ENCODE measurements at regions not wholly inside any gene's neighbourhood (a gene's known extent, or its start where the extent isn't known, plus 50 kb on each side); places are given as distances from the start of the nearest gene placed in this dataset.

- TF ChIP-seq ZNF610 (tag by site-specific recombination; IDR thresholded peaks at IDR 0.05; ENCODE audit: borderline replicate concordance) (no peak), HOXA7 (CRISPR knock-in tag; IDR thresholded peaks at IDR 0.05; ENCODE audit: borderline replicate concordance) (no peak), ZXDB (tag by site-specific recombination; IDR thresholded peaks at IDR 0.05) (no peak), CTCF (tag by site-specific recombination; IDR thresholded peaks at IDR 0.05) (no peak), ZBTB1 (tag by site-specific recombination; IDR thresholded peaks at IDR 0.05) (no peak), ZBTB26 (tag by site-specific recombination; optimal IDR thresholded peaks at IDR 0.05) (no peak), PATZ1 (tag by site-specific recombination; IDR thresholded peaks at IDR 0.05) (no peak), ZSCAN23 (tag by site-specific recombination; IDR thresholded peaks at IDR 0.05) (no peak), ZNF48 (tag by site-specific recombination; IDR thresholded peaks at IDR 0.05) (no peak)
Observed at GRCh38 chr3:22835041-22835440, 368.1 kb upstream of the UBE2E2 start.

All from HEK293 (cell line).